AG10803 (cell line): ENCODE measurements at regions not wholly inside any gene's neighbourhood (a gene's known extent, or its start where the extent isn't known, plus 50 kb on each side); places are given as distances from the start of the nearest gene placed in this dataset.

Experiments
- DNase-seq: peaks from one replicate; pipeline ENCODE4 v3.0.0; 2010; ENCODE audit warnings: low read depth
- H3K4me3 ChIP-seq: 2 replicates; pipeline ENCODE4 v1.5.1; 2011; ENCODE audit warnings: mild to moderate bottlenecking, low read length, control low read depth
- CTCF ChIP-seq: conservative IDR thresholded peaks from 2 replicates; pipeline ENCODE4 v1.5.1; 2011; ENCODE audit warnings: mild to moderate bottlenecking, low read length, control low read depth, inconsistent platforms

GRCh38 chr6:137434640-137435039, 59.6 kb downstream of the OLIG3 start:
- no peak for DNase-seq
- no peak for TF ChIP-seq CTCF
- no peak overlapping the region for H3K4me3 ChIP-seq

GRCh38 chr6:137432054-137432611, 62.1 kb downstream of the OLIG3 start:
- H3K4me3 ChIP-seq, result no peak overlapping the region
- TF ChIP-seq CTCF, result no peak
- no peak for DNase-seq

GRCh38 chr6:137430954-137431353, 63.2 kb downstream of the OLIG3 start:
- no peak for DNase-seq
- no peak for TF ChIP-seq CTCF
- no peak overlapping the region for H3K4me3 ChIP-seq

GRCh38 chr6:137427656-137428290, 66.4 kb downstream of the OLIG3 start:
- no peak for DNase-seq
- H3K4me3 ChIP-seq, result no peak overlapping the region
- no peak for TF ChIP-seq CTCF

GRCh38 chr6:137426007-137426689, 68.0 kb downstream of the OLIG3 start:
- no peak for DNase-seq
- no peak overlapping the region for H3K4me3 ChIP-seq
- TF ChIP-seq CTCF, result no peak

- DNase-seq, result no peak
- no peak for TF ChIP-seq CTCF
- H3K4me3 ChIP-seq, result no peak overlapping the region
These were observed 69.9 kb downstream of the OLIG3 start for GRCh38 chr6:137424251-137424650.

GRCh38 chr6:137423451-137424168, 70.6 kb downstream of the OLIG3 start:
- DNase-seq, result no peak
- no peak for TF ChIP-seq CTCF
- H3K4me3 ChIP-seq, result no peak overlapping the region
